ENCODE measurements at regions not wholly inside any gene's neighbourhood (a gene's known extent, or its start where the extent isn't known, plus 50 kb on each side); places are given as distances from the start of the nearest gene placed in this dataset.

DNA sequence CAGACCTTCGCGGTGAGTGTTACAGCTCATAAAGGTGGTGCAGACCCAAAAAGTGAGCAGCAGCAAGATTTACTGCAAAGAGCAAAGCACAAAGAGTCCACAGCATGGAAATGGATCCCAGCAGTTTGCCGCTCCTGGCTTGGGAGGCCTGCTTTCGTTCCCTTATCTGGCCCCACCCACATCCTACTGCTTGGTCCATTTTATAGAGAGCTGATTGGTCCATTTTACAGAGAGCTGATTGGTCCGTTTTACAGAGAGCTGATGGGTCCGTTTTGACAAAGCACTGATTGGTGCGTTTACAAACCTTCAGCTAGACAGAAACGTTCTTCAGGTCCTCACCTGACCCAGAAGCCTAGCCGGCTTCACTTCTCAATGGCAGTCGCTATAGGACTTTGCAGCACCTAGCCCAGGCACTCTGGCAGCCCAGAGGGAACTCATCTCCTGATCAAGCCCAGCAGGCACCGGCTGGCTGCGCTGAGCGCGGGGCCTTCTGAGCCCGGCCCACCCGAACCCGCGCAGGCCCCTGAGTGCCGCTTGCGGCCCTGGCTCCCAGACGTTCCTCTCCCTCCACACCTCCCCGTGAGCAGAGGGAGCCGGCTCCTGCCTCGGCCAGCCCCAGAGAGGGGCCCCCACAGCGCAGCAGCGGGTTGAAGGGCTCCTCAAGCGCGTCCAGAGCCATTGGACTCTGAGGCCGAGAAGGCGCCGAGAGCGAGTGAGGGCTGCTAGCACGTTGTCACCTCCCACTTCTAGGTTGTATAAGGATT is 200.3 kb downstream of the LMO4 start:
- H3K27ac ChIP-seq (ENCODE audit: low read depth, low read length, severe bottlenecking), result no peak overlapping the region
- no peaks in the 10 kb centered on the region for H3K4me1 ChIP-seq (ENCODE audit: control insufficient read depth, insufficient read depth, low read length, poor library complexity, severe bottlenecking)
- H3K4me3 ChIP-seq (ENCODE audit: extremely low read depth, insufficient read depth, low read length, poor library complexity, severe bottlenecking), result no peak overlapping the region
- no peaks in the 10 kb centered on the region for H3K9me3 ChIP-seq (ENCODE audit: control insufficient read depth, low read length)
- 95 to 96% methylated on average over 16 to 27 of the region's 33 CpGs for WGBS, 2 experiments (ENCODE audit: insufficient coverage in 2 of 2)
- H3K36me3 ChIP-seq (ENCODE audit: control insufficient read depth, insufficient read depth, low read length), result no peaks in the 10 kb centered on the region

DNA sequence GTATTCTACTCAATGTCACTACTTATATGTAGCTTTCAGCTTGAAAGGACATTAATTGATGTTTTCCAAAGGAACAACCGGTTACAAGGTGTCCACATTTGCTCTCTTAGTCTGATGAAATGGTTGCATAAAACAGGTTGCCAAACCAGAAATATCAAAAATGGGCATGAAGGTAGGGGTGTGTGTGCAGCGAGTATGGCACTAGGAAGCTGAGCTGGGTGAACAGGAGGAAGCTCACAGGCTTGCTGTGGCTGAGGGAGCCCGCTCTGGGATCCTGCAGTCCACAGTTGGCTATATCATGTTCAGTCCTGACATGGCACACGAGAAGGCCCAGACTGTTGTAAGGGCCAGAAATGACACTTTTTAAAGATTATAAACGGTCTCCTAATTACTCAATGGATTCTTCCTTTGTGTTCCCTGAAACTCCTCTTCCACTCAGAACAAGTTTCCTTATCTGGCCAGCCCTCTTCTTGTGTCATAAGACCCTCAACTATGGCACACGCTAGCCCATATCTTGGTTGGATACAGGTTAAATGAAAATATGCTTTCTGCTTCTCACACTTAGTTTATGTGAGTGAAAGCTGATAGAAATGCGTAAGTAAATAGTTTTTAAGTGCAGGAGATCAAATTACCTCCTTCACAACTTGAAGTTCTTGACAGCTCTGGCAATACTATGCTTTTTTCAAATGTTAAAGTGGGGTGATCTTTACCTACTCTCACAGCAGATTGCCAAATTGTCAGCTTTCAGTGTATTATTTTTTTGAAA is 201.5 kb downstream of the LMO4 start:
- 84 to 98% methylated on average over 5 of the region's 7 CpGs for WGBS, 2 experiments (ENCODE audit: insufficient coverage in 2 of 2)
- Histone ChIP-seq H3K27ac (ENCODE audit: low read depth, low read length, severe bottlenecking) (no peak overlapping the region), H3K4me1 (ENCODE audit: control insufficient read depth, insufficient read depth, low read length, poor library complexity, severe bottlenecking) (no peaks in the 10 kb centered on the region), H3K9me3 (ENCODE audit: control insufficient read depth, low read length) (no peaks in the 10 kb centered on the region), H3K4me3 (ENCODE audit: extremely low read depth, insufficient read depth, low read length, poor library complexity, severe bottlenecking) (no peak overlapping the region), H3K36me3 (ENCODE audit: control insufficient read depth, insufficient read depth, low read length) (no peaks in the 10 kb centered on the region)

DNA sequence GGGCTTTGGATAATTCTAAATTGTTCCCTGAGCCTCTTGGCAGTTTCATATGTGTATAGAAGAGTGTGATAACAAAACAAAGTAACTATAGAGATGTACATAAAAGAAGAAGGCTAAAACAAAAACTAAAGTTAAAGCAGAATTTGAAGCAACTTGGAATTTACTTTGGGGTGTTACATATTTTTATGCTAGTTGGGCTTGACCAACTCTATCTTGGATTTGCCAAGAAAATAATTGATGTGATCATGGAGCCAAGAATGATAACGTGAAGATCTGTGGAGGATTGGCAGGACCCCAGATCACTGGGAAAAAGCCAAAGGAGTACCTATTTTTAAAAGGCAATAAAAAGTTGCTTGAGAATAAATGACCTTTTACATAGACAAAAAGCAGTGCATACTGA is 206.9 kb downstream of the LMO4 start:
- Histone ChIP-seq H3K9me3 (ENCODE audit: control insufficient read depth, low read length) (no peaks in the 10 kb centered on the region), H3K4me1 (ENCODE audit: control insufficient read depth, insufficient read depth, low read length, poor library complexity, severe bottlenecking) (no peaks in the 10 kb centered on the region), H3K27ac (ENCODE audit: low read depth, low read length, severe bottlenecking) (no peak overlapping the region), H3K4me3 (ENCODE audit: extremely low read depth, insufficient read depth, low read length, poor library complexity, severe bottlenecking) (no peak overlapping the region), H3K36me3 (ENCODE audit: control insufficient read depth, insufficient read depth, low read length) (no peaks in the 10 kb centered on the region)
- 83% methylated on average over 1 of the region's 1 CpG; no CpG with 5 or more reads in 1 of the 2 experiments for WGBS, 2 experiments (ENCODE audit: insufficient coverage in 2 of 2)

DNA sequence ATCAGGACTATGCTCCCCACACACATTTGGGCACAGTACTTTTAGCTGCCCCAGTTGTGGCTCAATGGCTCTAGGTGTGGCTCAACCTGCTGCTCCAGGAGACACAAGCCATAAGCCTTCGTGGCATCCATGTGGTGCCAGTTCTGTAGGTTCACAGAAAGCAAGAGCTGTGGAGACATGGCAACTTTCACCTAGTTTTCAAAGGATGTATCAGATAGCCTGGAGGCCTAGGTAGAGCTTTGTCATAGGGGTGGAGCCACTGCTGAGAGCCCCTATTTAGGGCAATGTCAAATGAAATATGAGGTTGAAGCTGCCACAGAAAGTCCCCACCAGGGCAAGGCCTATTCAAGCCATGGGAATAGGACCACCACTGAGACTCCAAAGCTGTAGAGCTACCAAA is 210.5 kb downstream of the LMO4 start:
- Histone ChIP-seq H3K4me3 (ENCODE audit: extremely low read depth, insufficient read depth, low read length, poor library complexity, severe bottlenecking) (no peak overlapping the region), H3K27ac (ENCODE audit: low read depth, low read length, severe bottlenecking) (no peak overlapping the region), H3K4me1 (ENCODE audit: control insufficient read depth, insufficient read depth, low read length, poor library complexity, severe bottlenecking) (no peaks in the 10 kb centered on the region), H3K36me3 (ENCODE audit: control insufficient read depth, insufficient read depth, low read length) (no peaks in the 10 kb centered on the region), H3K9me3 (ENCODE audit: control insufficient read depth, low read length) (peaks cover 10% of the 10 kb centered on the region)
- 80 to 100% methylated on average over 1 of the region's 1 CpG for WGBS, 2 experiments (ENCODE audit: insufficient coverage in 2 of 2)

DNA sequence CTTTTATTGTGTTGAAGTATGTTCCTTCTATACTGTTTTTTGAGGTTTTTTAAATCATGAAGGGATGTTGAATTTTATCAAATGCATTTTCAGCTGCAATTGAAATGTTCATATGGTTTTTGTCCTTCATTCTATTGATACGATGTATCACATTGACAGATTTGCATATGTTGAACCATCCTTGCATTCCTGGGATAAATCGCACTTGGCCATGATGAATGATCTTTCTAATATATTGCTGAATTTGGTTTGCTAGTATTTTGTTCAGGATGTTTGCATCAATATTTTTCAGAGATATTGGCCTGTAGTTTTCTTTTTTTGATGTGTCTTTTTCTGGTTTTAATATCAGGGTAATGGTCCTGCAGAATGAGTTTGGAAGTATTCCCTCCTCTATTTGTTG is 214.0 kb downstream of the LMO4 start:
- 83 to 92% methylated on average over 2 of the region's 2 CpGs for WGBS, 2 experiments (ENCODE audit: insufficient coverage in 2 of 2)
- Histone ChIP-seq H3K9me3 (ENCODE audit: control insufficient read depth, low read length) (peaks cover 14% of the 10 kb centered on the region), H3K4me1 (ENCODE audit: control insufficient read depth, insufficient read depth, low read length, poor library complexity, severe bottlenecking) (no peaks in the 10 kb centered on the region), H3K27ac (ENCODE audit: low read depth, low read length, severe bottlenecking) (no peak overlapping the region), H3K36me3 (ENCODE audit: control insufficient read depth, insufficient read depth, low read length) (no peaks in the 10 kb centered on the region), H3K4me3 (ENCODE audit: extremely low read depth, insufficient read depth, low read length, poor library complexity, severe bottlenecking) (no peak overlapping the region)

DNA sequence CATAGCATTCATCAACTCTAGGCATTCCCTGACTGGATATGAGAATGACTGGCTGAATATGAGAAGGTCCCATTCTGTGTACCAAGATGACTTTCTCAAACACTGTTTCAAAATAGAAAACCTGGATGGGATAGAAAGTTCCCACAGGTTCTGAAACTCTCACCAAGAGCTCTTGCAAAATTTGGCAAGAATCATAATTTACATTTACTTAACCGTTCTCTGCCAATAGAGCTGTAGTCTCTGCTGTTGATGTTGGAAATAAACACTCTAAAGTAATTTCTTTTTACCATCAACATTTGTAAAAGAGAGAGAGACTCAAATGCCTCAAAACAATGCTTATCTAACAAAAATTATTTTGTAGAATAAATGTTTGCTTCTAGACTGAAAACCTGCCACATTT is 221.1 kb downstream of the LMO4 start:
- no peak overlapping the region for H3K4me3 ChIP-seq (ENCODE audit: extremely low read depth, insufficient read depth, low read length, poor library complexity, severe bottlenecking)
- no peaks in the 10 kb centered on the region for H3K36me3 ChIP-seq (ENCODE audit: control insufficient read depth, insufficient read depth, low read length)
- no CpG with 5 or more reads among the region's 1 CpG for WGBS, 2 experiments (ENCODE audit: insufficient coverage in 2 of 2)
- H3K27ac ChIP-seq (ENCODE audit: low read depth, low read length, severe bottlenecking), result no peak overlapping the region
- no peaks in the 10 kb centered on the region for H3K4me1 ChIP-seq (ENCODE audit: control insufficient read depth, insufficient read depth, low read length, poor library complexity, severe bottlenecking)
- H3K9me3 ChIP-seq (ENCODE audit: control insufficient read depth, low read length), result peaks cover 4% of the 10 kb centered on the region

DNA sequence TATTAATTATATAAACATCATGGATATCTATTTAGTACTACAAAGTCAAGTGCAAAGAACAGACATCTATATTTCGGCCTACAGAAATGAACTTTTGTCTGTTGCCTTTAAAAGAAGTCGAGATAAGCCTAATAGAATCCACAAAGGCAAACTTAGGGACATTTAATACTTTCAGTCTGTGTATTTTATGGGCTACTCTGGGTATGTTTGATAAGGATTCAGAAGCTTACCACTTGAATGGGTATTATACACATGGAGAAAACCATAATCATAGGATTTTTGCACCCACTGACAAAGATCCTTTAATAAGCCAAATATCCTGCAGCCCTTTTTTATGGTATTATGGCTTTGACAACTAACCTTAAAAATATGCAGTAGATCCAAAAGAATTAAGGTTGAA is 224.8 kb downstream of the LMO4 start:
- Histone ChIP-seq H3K4me3 (ENCODE audit: extremely low read depth, insufficient read depth, low read length, poor library complexity, severe bottlenecking) (no peak overlapping the region), H3K9me3 (ENCODE audit: control insufficient read depth, low read length) (no peaks in the 10 kb centered on the region), H3K36me3 (ENCODE audit: control insufficient read depth, insufficient read depth, low read length) (no peaks in the 10 kb centered on the region), H3K27ac (ENCODE audit: low read depth, low read length, severe bottlenecking) (no peak overlapping the region), H3K4me1 (ENCODE audit: control insufficient read depth, insufficient read depth, low read length, poor library complexity, severe bottlenecking) (no peaks in the 10 kb centered on the region)
- WGBS, 2 experiments (ENCODE audit: insufficient coverage in 2 of 2), result no CpG with 5 or more reads among the region's 2 CpGs

DNA sequence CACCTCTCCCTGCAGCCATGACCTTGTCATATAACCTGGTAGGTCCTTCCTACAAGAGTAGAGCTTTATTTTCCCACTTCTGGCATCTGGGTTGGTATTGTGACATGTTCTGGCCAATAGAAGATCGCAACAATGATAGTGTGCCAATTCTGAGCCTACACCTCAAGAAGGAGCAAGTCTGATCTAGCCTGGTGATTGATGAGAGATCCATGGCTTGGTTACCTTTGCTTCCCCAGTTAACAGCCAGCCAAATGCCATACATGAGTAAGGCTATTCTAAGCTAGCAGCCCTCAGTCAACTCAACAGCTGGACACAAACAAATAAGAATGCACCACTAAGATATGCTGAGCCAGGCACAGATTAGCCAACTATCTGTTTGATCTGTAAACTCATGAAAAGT is 226.7 kb downstream of the LMO4 start:
- Histone ChIP-seq H3K9me3 (ENCODE audit: control insufficient read depth, low read length) (no peaks in the 10 kb centered on the region), H3K4me3 (ENCODE audit: extremely low read depth, insufficient read depth, low read length, poor library complexity, severe bottlenecking) (no peak overlapping the region), H3K27ac (ENCODE audit: low read depth, low read length, severe bottlenecking) (no peak overlapping the region), H3K4me1 (ENCODE audit: control insufficient read depth, insufficient read depth, low read length, poor library complexity, severe bottlenecking) (no peaks in the 10 kb centered on the region), H3K36me3 (ENCODE audit: control insufficient read depth, insufficient read depth, low read length) (no peaks in the 10 kb centered on the region)
- 75 to 88% methylated on average over 1 of the region's 1 CpG for WGBS, 2 experiments (ENCODE audit: insufficient coverage in 2 of 2)

DNA sequence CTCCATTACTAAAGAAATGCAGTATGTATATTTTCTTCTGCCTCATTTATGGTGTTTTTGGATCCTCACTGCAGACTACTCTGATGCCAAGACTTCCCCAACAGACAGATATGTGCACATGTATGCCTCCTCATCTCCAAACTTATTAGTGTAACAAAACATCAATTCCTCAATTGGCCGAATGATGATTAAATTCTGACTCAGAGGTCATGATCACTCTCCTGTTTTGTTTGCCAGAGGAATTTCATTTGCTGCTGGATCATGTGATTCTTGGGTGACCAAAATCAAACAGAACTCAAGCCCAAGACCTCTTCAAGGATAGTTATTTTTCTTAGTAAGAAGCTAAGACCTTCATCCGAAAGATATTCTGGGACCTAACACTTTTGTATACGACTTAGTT is 227.6 kb downstream of the LMO4 start:
- no peak overlapping the region for H3K27ac ChIP-seq (ENCODE audit: low read depth, low read length, severe bottlenecking)
- H3K4me3 ChIP-seq (ENCODE audit: extremely low read depth, insufficient read depth, low read length, poor library complexity, severe bottlenecking), result no peak overlapping the region
- no peaks in the 10 kb centered on the region for H3K4me1 ChIP-seq (ENCODE audit: control insufficient read depth, insufficient read depth, low read length, poor library complexity, severe bottlenecking)
- no peaks in the 10 kb centered on the region for H3K36me3 ChIP-seq (ENCODE audit: control insufficient read depth, insufficient read depth, low read length)
- H3K9me3 ChIP-seq (ENCODE audit: control insufficient read depth, low read length), result no peaks in the 10 kb centered on the region
- WGBS, 2 experiments (ENCODE audit: insufficient coverage in 2 of 2), result 90 to 97% methylated on average over 2 to 3 of the region's 3 CpGs

DNA sequence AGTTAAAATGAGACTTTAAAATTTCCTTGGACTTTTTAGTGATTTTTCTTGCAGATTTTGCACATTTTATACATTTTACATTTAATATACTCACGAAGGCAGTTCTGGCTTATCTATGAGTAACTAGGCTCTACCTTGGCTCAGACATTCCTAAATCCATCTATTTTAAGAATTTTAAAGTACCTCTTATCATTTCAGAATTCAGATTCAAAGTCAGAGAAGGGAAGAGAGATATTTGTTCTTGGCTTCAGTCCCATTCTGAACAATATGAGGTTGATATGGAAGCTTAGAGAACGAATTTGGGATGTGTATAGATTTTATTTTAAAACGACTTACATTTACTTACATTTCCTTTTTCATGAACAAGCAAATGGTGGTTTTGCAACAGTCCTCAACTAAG is 230.2 kb downstream of the LMO4 start:
- no peaks in the 10 kb centered on the region for H3K4me1 ChIP-seq (ENCODE audit: control insufficient read depth, insufficient read depth, low read length, poor library complexity, severe bottlenecking)
- H3K36me3 ChIP-seq (ENCODE audit: control insufficient read depth, insufficient read depth, low read length), result no peaks in the 10 kb centered on the region
- 100% methylated on average over 1 of the region's 3 CpGs; no CpG with 5 or more reads in 1 of the 2 experiments for WGBS, 2 experiments (ENCODE audit: insufficient coverage in 2 of 2)
- no peak overlapping the region for H3K27ac ChIP-seq (ENCODE audit: low read depth, low read length, severe bottlenecking)
- H3K9me3 ChIP-seq (ENCODE audit: control insufficient read depth, low read length), result no peaks in the 10 kb centered on the region
- H3K4me3 ChIP-seq (ENCODE audit: extremely low read depth, insufficient read depth, low read length, poor library complexity, severe bottlenecking), result no peak overlapping the region

DNA sequence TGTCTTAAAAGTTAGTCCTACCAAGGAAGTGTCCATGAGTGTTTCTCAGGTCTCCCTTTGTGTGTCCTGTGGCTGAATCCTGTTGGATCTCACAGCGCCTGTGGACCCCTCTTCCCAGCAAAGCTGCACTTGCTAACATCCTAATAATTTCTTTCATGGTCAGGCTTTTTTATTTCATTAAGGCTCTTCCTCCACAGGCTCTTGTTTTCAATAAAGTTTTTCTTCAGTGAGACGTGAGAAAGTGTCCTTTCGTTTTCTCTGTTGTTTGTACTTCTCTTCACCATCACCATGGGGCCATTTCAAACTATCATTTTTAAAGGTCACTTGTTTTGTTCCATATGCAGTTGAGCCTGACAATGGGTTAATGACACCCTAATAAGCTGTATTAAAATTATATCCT is 231.5 kb downstream of the LMO4 start:
- WGBS, 2 experiments (ENCODE audit: insufficient coverage in 2 of 2), result 75 to 100% methylated on average over 1 of the region's 3 CpGs
- Histone ChIP-seq H3K36me3 (ENCODE audit: control insufficient read depth, insufficient read depth, low read length) (no peaks in the 10 kb centered on the region), H3K4me1 (ENCODE audit: control insufficient read depth, insufficient read depth, low read length, poor library complexity, severe bottlenecking) (no peaks in the 10 kb centered on the region), H3K4me3 (ENCODE audit: extremely low read depth, insufficient read depth, low read length, poor library complexity, severe bottlenecking) (no peak overlapping the region), H3K27ac (ENCODE audit: low read depth, low read length, severe bottlenecking) (no peak overlapping the region), H3K9me3 (ENCODE audit: control insufficient read depth, low read length) (no peaks in the 10 kb centered on the region)

All from mesodermal cell (in vitro differentiated cells).